ENCODE measurements at regions not wholly inside any gene's neighbourhood (a gene's known extent, or its start where the extent isn't known, plus 50 kb on each side); places are given as distances from the start of the nearest gene placed in this dataset.

DNA sequence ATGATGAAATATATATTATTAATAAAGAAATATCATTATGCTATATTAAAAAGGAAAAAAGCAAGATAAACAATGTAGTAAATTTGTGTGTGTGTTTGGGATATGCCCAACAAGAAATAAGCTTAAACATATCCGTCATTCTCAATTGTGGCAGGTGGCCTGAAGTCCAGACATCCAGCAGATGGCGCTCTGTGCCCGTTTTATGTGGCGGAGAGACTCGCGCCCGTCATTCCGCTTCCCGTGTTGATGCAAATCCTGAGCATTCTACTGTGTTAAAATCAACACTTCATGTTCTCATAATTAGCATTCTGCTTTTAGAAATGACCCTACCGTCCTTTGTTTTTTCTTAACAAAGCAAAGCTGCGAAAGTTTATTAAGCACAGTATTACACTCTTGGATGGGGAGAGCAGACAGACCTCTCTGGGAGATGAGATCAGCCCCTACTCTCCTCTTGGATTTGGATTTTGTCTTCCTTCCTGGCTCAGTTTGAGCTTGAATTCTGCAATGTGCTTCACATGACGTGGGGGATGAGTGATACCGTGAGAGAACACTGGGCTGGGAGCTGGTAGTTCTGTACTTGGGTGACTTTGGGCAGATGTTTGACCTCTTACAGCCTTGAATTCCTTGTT is 125.8 kb downstream of the MCHR2 start:
- no peaks in the 10 kb centered on the region for H3K36me3 Mint-ChIP-seq
- peaks cover 7% of the 10 kb centered on the region; the same call in 1 of the 2 replicates for H3K4me1 Mint-ChIP-seq
- H3K9me3 Mint-ChIP-seq: no peaks in the 10 kb centered on the region
- ATAC-seq (peak; percentile 84), DNase-seq (ENCODE audit: low spot score) (peak; percentile 87)
- no peak for TF ChIP-seq ESRRA (CRISPR knock-in tag; IDR thresholded peaks at IDR 0.05; ENCODE audit: borderline replicate concordance)
- TF ChIP-seq, protein P1, sequence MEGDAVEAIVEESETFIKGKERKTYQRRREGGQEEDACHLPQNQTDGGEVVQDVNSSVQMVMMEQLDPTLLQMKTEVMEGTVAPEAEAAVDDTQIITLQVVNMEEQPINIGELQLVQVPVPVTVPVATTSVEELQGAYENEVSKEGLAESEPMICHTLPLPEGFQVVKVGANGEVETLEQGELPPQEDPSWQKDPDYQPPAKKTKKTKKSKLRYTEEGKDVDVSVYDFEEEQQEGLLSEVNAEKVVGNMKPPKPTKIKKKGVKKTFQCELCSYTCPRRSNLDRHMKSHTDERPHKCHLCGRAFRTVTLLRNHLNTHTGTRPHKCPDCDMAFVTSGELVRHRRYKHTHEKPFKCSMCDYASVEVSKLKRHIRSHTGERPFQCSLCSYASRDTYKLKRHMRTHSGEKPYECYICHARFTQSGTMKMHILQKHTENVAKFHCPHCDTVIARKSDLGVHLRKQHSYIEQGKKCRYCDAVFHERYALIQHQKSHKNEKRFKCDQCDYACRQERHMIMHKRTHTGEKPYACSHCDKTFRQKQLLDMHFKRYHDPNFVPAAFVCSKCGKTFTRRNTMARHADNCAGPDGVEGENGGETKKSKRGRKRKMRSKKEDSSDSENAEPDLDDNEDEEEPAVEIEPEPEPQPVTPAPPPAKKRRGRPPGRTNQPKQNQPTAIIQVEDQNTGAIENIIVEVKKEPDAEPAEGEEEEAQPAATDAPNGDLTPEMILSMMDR (IDR thresholded peaks at IDR 0.05): peak; percentile 79
- TF ChIP-seq, protein P2, sequence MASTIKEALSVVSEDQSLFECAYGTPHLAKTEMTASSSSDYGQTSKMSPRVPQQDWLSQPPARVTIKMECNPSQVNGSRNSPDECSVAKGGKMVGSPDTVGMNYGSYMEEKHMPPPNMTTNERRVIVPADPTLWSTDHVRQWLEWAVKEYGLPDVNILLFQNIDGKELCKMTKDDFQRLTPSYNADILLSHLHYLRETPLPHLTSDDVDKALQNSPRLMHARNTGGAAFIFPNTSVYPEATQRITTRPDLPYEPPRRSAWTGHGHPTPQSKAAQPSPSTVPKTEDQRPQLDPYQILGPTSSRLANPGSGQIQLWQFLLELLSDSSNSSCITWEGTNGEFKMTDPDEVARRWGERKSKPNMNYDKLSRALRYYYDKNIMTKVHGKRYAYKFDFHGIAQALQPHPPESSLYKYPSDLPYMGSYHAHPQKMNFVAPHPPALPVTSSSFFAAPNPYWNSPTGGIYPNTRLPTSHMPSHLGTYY (CRISPR knock-in tag; IDR thresholded peaks at IDR 0.05): no peak
- TF ChIP-seq, protein P3, sequence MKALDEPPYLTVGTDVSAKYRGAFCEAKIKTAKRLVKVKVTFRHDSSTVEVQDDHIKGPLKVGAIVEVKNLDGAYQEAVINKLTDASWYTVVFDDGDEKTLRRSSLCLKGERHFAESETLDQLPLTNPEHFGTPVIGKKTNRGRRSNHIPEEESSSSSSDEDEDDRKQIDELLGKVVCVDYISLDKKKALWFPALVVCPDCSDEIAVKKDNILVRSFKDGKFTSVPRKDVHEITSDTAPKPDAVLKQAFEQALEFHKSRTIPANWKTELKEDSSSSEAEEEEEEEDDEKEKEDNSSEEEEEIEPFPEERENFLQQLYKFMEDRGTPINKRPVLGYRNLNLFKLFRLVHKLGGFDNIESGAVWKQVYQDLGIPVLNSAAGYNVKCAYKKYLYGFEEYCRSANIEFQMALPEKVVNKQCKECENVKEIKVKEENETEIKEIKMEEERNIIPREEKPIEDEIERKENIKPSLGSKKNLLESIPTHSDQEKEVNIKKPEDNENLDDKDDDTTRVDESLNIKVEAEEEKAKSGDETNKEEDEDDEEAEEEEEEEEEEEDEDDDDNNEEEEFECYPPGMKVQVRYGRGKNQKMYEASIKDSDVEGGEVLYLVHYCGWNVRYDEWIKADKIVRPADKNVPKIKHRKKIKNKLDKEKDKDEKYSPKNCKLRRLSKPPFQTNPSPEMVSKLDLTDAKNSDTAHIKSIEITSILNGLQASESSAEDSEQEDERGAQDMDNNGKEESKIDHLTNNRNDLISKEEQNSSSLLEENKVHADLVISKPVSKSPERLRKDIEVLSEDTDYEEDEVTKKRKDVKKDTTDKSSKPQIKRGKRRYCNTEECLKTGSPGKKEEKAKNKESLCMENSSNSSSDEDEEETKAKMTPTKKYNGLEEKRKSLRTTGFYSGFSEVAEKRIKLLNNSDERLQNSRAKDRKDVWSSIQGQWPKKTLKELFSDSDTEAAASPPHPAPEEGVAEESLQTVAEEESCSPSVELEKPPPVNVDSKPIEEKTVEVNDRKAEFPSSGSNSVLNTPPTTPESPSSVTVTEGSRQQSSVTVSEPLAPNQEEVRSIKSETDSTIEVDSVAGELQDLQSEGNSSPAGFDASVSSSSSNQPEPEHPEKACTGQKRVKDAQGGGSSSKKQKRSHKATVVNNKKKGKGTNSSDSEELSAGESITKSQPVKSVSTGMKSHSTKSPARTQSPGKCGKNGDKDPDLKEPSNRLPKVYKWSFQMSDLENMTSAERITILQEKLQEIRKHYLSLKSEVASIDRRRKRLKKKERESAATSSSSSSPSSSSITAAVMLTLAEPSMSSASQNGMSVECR (CRISPR knock-in tag; IDR thresholded peaks at IDR 0.05; ENCODE audit: borderline replicate concordance): no peak
- ChIA-PET POLR2A (no interaction called here), CTCF (interaction anchor here (0.6 to 4.9 kb wide), 42 partner anchors 9 to 1353 kb away, joined by 3 to 63 read pairs (median 4); partner anchors contain the start of gene CCNC)
- H3K27me3 Mint-ChIP-seq (ENCODE audit: low read depth): peaks cover 14% of the 10 kb centered on the region
- H3K4me3 Mint-ChIP-seq: peak overlapping the region; percentile 50
- no peak overlapping the region for H3K27ac Mint-ChIP-seq
